HL-60 (cell line): ENCODE measurements at regions not wholly inside any gene's neighbourhood (a gene's known extent, or its start where the extent isn't known, plus 50 kb on each side); places are given as distances from the start of the nearest gene placed in this dataset.

Source experiments
- CTCF ChIP-seq: IDR thresholded peaks from one replicate; pipeline ENCODE4 v1.5.1; 2011; ENCODE audit warnings: low read length, control low read depth, inconsistent platforms; ENCODE audit not compliant: insufficient read depth
- POLR2AphosphoS5 ChIP-seq: IDR thresholded peaks from 2 replicates; pipeline ENCODE4 v1.6.1; 2012; ENCODE audit warnings: low read depth
- REST ChIP-seq: IDR thresholded peaks from 2 replicates; pipeline ENCODE4 v1.6.1; 2012; ENCODE audit warnings: low read depth; ENCODE audit not compliant: insufficient replicate concordance

- no peak for TF ChIP-seq CTCF
- no peak for TF ChIP-seq REST
- TF ChIP-seq POLR2AphosphoS5 = no peak
Measured at GRCh38 chr7:19567011-19567410, 141.8 kb downstream of the POLR1F start.
